Right cardiac atrium (tissue), 5 donors: ENCODE measurements at regions not wholly inside any gene's neighbourhood (a gene's known extent, or its start where the extent isn't known, plus 50 kb on each side); places are given as distances from the start of the nearest gene placed in this dataset.
"Not testable (repeated sequence)": the region's sequence is repeated elsewhere in the genome, so short reads cannot be mapped to it uniquely, and the experiment has no call there.

Experiments used
- ATAC-seq, 2 donors: fragments of 200-7000 bp; cut with Tn5 transposase; one replicate each; pipeline versions ENCODE4 v1.8.0 to v1.9.1; 2020; ENCODE audit warnings: moderate library complexity in 2 of 2, mild to moderate bottlenecking in 1 of 2
- DNase-seq, 3 donors: peaks; one replicate each; pipeline ENCODE4 v3.0.0-alpha.2; 2020
- H3K27ac ChIP-seq: one replicate; pipeline ENCODE4 v1.5.1; 2013; ENCODE audit warnings: mild to moderate bottlenecking, low read length, control low read depth, moderate library complexity
- H3K27me3 ChIP-seq: one replicate; pipeline ENCODE4 v1.6.1; 2013; ENCODE audit not compliant: control insufficient read depth, insufficient read depth
- H3K4me1 ChIP-seq: one replicate; pipeline ENCODE4 v1.6.1; 2013; ENCODE audit warnings: low read length; ENCODE audit not compliant: control insufficient read depth, insufficient read depth
- H3K4me3 ChIP-seq: one replicate; pipeline ENCODE4 v1.5.1; 2013; ENCODE audit warnings: low read length, control low read depth
- H3K9me3 ChIP-seq: one replicate; pipeline ENCODE4 v1.6.1; 2013; ENCODE audit warnings: low read length; ENCODE audit not compliant: control insufficient read depth
- WGBS: extraction: QIAGEN DNeasy Blood & Tissue Kit; methylation state at CpG from one replicate; pipeline ENCODE4 v1.1.7; 2013; 5-methylcytosine and 5-hydroxymethylcytosine counted together
- intact Hi-C, 4 donors: fragments of 100-400 bp; cut with DNase I; formaldehyde crosslinking; loops; one replicate each; pipeline versions ENCODE4 v1.11.0 to v1.14.0; 2022 to 2023
- donor health status: healthy with polysubstance abuse.
- donor health status: DM: no; HTN: yes; CAD: no.
- donor health status: DM: no; HTN: no; CAD: no.
- donor health status: DM: no; HTN: yes; CAD: no; lungs with severe emphysema.
- donor health status: DM: yes; HTN: yes; CAD: no.

GRCh38 chr14:106625186-106625585 lies 1098.8 kb downstream of the TMEM121 start:
- DNase-seq (no peak), ATAC-seq (no peak)
- 64% methylated on average over 3 of the region's 3 CpGs for WGBS
- Histone ChIP-seq H3K27ac (no peak overlapping the region), H3K4me1 (no peaks in the 10 kb centered on the region), H3K4me3 (no peak overlapping the region), H3K27me3 (no peaks in the 10 kb centered on the region), H3K9me3 (no peaks in the 10 kb centered on the region)
- intact Hi-C loops = no loop called here

- intact Hi-C loops, DNase-seq, H3K9me3 ChIP-seq: not testable (repeated sequence)
Measured at GRCh38 chr14:106626469-106626868, 1100.1 kb downstream of the TMEM121 start.

GRCh38 chr14:106626942-106627588 lies 1100.7 kb downstream of the TMEM121 start:
- DNase-seq = peak; percentile 30 to 75 (median 71)
- H3K4me1 ChIP-seq, H3K9me3 ChIP-seq, intact Hi-C loops, ATAC-seq, H3K4me3 ChIP-seq, H3K27ac ChIP-seq, H3K27me3 ChIP-seq: not testable (repeated sequence)
- 47% methylated on average over 20 of the region's 22 CpGs for WGBS

More at GRCh38 chr14:106626469-106626868, 1100.1 kb downstream of the TMEM121 start:
- H3K27me3 ChIP-seq, H3K4me3 ChIP-seq, ATAC-seq, H3K4me1 ChIP-seq, H3K27ac ChIP-seq: not testable (repeated sequence)
- 35% methylated on average over 4 of the region's 4 CpGs for WGBS

DNA sequence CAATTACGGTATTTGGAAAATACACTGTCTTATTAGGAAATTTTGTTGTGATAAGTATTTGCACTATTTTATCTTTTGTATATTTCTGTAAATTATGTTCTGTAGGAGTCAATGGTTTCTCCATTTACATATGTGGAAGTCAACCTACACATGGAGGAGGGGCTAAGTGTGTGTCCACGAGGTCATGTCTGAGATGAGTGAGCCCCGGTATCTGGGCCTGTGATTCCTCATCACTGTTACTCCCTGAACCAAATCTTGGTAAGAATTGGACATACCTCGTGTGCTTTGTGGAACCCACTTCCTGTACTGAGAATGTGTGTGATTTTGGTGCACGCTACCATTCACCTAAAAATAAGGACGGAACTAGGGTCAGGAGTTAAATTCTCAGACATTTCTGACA lies 1105.5 kb downstream of the TMEM121 start:
- WGBS = 64% methylated on average over 6 of the region's 6 CpGs
- H3K4me1 ChIP-seq = no peaks in the 10 kb centered on the region
- H3K27ac ChIP-seq = no peak overlapping the region
- no peaks in the 10 kb centered on the region for H3K9me3 ChIP-seq
- DNase-seq (no peak), ATAC-seq (no peak)
- H3K4me3 ChIP-seq = no peak overlapping the region
- intact Hi-C loops = no loop called here
- H3K27me3 ChIP-seq = no peaks in the 10 kb centered on the region

GRCh38 chr14:106633721-106634120 lies 1107.3 kb downstream of the TMEM121 start:
- Histone ChIP-seq H3K4me3 (no peak overlapping the region), H3K4me1 (no peaks in the 10 kb centered on the region), H3K27ac (no peak overlapping the region), H3K27me3 (no peaks in the 10 kb centered on the region), H3K9me3 (no peaks in the 10 kb centered on the region)
- 58% methylated on average over 2 of the region's 2 CpGs for WGBS
- DNase-seq (no peak), ATAC-seq (no peak)
- intact Hi-C loops = no loop called here

DNA sequence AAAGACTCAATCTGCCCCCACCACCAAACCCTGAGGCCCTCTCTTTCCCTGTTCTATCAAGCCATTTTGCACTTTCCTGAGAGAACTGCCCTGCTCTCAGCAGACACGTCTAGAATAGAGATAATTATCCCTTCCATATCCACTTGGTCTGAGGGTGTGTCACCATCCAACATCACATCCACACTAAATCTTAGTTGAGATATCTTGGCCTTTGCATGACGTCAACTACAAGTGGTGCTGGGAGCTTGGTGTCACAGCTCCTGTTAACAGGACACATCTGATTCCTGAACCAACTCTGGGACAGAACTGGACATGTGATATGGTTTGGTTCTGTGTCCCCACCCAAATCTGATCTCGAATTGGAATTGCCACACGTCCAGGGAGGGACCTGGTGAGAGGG lies 1109.2 kb downstream of the TMEM121 start:
- H3K4me3 ChIP-seq = no peak overlapping the region
- DNase-seq (no peak), ATAC-seq (no peak)
- H3K27me3 ChIP-seq = no peaks in the 10 kb centered on the region
- H3K4me1 ChIP-seq = no peaks in the 10 kb centered on the region
- 23% methylated on average over 4 of the region's 4 CpGs for WGBS
- intact Hi-C loops = no loop called here
- no peak overlapping the region for H3K27ac ChIP-seq
- H3K9me3 ChIP-seq = no peaks in the 10 kb centered on the region

DNA sequence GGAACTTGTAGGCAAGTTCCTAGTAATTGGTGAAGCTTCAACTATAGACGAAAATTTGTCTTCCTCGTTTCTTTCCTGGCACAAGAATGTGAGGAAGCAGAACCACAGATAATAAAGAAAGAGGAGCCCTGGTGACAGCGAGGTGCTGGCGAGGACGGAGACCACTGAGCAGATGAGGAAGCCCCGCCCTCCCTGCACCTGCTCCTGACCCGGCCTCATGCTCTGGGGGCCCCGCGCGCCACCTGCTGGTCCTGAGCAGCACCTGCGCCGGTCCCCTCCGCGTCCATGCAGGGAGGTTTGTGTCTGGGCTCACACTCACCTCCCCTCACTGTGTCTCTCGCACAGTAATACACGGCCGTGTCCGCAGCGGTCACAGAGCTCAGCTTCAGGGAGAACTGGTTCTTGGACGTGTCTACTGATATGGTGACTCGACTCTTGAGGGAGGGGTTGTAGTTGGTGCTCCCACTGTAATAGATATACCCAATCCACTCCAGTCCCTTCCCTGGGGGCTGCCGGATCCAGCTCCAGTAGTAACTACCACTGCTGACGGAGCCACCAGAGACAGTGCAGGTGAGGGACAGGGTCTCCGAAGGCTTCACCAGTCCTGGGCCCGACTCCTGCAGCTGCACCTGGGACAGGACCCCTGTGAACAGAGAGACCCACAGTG lies 1112.5 kb downstream of the TMEM121 start:
- ATAC-seq, H3K4me1 ChIP-seq, H3K27me3 ChIP-seq, H3K4me3 ChIP-seq, intact Hi-C loops, H3K27ac ChIP-seq, H3K9me3 ChIP-seq, DNase-seq: not testable (repeated sequence)
- 53% methylated on average over 7 of the region's 25 CpGs for WGBS

GRCh38 chr14:106642090-106642489 lies 1115.7 kb downstream of the TMEM121 start:
- no peak overlapping the region for H3K4me3 ChIP-seq
- DNase-seq (no peak), ATAC-seq (no peak)
- no peaks in the 10 kb centered on the region for H3K27me3 ChIP-seq
- WGBS = 43% methylated on average over 7 of the region's 7 CpGs
- H3K4me1 ChIP-seq = no peaks in the 10 kb centered on the region
- H3K27ac ChIP-seq = no peak overlapping the region
- intact Hi-C loops = no loop called here
- H3K9me3 ChIP-seq = no peaks in the 10 kb centered on the region

DNA sequence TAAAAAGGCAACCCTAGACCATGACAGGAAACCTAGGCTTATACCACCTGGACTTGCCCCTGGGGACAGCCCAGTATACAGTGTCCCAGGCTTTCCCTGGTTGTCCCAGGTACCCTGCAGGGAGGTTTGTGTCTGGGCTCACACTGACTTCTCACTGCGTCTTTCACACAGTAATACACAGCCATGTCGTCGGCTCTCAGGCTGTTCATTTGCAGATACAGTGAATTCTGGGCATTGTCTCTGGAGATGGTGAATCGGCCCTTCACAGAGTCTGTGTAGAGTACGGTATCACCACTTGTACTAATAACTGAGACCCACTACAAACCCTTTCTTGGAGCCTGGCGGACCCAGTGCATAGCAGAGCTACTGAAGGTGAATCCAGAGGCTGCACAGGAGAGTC lies 1116.6 kb downstream of the TMEM121 start:
- H3K4me1 ChIP-seq, ATAC-seq, H3K4me3 ChIP-seq, H3K9me3 ChIP-seq, H3K27me3 ChIP-seq, H3K27ac ChIP-seq, DNase-seq, intact Hi-C loops: not testable (repeated sequence)
- WGBS = 44% methylated on average over 4 of the region's 6 CpGs

DNA sequence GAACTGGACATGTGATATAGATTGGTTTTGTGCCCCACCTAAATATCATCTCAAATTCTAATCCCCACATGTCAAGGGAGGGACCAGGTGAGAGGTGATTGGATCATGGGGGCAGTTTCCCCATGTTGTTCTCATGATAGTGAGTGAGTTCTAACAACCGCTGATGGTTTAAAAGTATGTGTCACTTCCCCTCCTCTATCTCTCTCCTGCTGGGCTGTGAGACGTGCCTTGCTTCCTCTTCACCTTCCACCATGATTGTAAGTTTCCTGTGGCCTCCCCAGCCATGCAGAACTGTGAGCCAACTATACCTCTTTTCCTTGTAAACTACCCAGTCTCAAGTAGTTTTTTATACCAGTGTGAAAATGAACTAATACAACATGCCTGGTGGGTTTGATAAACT lies 1122.5 kb downstream of the TMEM121 start:
- intact Hi-C loops, H3K4me1 ChIP-seq, H3K4me3 ChIP-seq, H3K27ac ChIP-seq, H3K27me3 ChIP-seq, ATAC-seq, DNase-seq, H3K9me3 ChIP-seq: not testable (repeated sequence)
- WGBS = 24% methylated on average over 2 of the region's 2 CpGs

DNA sequence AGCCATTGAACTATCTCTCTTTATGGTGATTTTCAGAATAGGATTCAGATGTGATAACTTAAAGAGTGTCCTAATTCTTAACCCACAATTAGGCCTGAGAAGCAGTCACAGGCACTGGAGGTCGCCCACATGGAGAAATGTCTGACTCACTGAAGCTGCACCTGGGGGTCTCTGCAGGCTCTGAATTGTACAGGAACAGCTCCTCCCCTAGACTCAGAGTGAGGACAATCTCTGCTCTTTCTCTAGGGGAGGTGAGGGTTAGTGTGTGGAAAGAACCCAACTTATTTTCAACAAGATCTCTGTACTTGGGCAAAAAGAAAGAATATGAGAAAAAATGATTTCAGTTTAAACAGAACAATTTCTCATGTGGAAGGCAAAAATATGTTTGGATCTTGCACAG lies 1124.6 kb downstream of the TMEM121 start:
- intact Hi-C loops = no loop called here
- 0% methylated on average over 1 of the region's 1 CpG for WGBS
- no peak for ATAC-seq
- Histone ChIP-seq H3K9me3 (no peaks in the 10 kb centered on the region), H3K27ac (no peak overlapping the region), H3K27me3 (no peaks in the 10 kb centered on the region), H3K4me3 (no peak overlapping the region), H3K4me1 (no peaks in the 10 kb centered on the region)
- no peak for DNase-seq
